IPS-18a (cell line): ENCODE measurements at regions not wholly inside any gene's neighbourhood (a gene's known extent, or its start where the extent isn't known, plus 50 kb on each side); places are given as distances from the start of the nearest gene placed in this dataset.

Source experiments
- H3K27ac ChIP-seq: one replicate; pipeline ENCODE4 v1.5.1; 2013; ENCODE audit warnings: low read length
- H3K27me3 ChIP-seq: one replicate; pipeline ENCODE4 v1.6.1; 2013; ENCODE audit warnings: mild to moderate bottlenecking, low read length; ENCODE audit not compliant: control insufficient read depth, insufficient read depth
- H3K36me3 ChIP-seq: one replicate; pipeline ENCODE4 v1.6.1; 2013; ENCODE audit warnings: low read depth, low read length; ENCODE audit not compliant: control insufficient read depth
- H3K4me1 ChIP-seq: one replicate; pipeline ENCODE4 v1.6.1; 2013; ENCODE audit warnings: low read depth, low read length; ENCODE audit not compliant: control insufficient read depth
- H3K4me3 ChIP-seq: one replicate; pipeline ENCODE4 v1.5.1; 2013; ENCODE audit warnings: low read length
- H3K9ac ChIP-seq: one replicate; pipeline ENCODE4 v1.6.1; 2013; ENCODE audit warnings: mild to moderate bottlenecking, low read length, moderate library complexity
- H3K9me3 ChIP-seq: one replicate; pipeline ENCODE4 v1.6.1; 2013; ENCODE audit warnings: low read depth, low read length; ENCODE audit not compliant: control insufficient read depth

DNA sequence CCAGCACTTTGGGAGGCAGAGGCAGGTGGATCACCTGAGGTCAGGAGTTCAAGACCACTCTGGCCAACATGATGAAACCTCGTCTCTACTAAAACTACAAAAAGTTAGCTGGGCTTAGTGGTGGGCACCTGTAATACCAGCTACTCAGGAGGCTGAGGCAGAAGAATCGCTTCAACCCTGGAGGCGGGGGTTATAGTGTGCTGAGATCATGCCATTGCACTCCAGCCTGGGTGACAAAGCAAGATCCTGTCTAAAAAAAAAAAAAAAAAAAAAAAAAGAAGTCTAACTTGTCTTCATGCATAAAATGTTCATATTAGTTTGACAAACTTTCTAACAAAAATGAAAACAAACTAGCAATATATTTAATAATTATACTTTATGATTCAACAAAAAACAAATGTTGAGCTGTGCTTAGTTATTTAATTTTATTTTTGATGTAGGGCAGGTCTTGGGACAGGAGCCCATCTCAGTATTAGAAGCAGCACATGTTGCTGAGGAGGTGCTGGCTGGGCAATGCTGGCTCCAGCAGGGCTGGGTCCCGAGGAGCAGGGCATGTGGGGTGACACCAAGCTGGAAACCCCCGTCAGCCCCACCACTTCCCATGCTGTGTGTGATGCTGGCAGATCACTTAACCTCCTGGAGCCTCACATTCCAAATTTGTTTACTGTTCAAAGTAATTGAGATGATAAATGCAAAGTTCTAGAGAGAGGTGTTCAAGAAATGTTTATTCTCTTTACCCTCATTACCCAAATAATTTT is 335.3 kb upstream of the KLF6 start:
- Histone ChIP-seq H3K27me3 (no peaks in the 10 kb centered on the region), H3K9ac (no peak overlapping the region), H3K36me3 (no peaks in the 10 kb centered on the region), H3K4me1 (no peaks in the 10 kb centered on the region), H3K4me3 (no peak overlapping the region), H3K27ac (no peak overlapping the region), H3K9me3 (no peaks in the 10 kb centered on the region)

DNA sequence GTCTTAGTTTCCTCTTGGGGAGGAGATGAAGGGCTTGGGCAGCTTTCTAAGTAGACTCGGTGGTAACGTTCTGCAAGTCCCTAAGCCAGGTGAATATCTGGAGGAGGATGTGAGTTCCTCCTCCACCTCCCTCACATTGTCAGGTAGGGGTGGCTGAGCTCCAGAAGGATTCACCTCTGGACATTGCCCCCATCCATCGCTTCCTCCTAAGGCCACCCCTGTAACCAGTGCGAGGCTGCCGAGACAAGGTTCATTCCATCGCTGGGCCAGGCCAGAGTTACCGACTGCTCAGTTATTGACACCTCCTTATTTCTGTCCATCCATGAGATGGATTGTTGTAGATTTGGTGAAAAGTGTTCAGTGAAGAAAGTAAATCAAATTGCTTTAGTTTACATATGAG is 334.1 kb upstream of the KLF6 start:
- H3K36me3 ChIP-seq = no peaks in the 10 kb centered on the region
- H3K27ac ChIP-seq = no peak overlapping the region

DNA sequence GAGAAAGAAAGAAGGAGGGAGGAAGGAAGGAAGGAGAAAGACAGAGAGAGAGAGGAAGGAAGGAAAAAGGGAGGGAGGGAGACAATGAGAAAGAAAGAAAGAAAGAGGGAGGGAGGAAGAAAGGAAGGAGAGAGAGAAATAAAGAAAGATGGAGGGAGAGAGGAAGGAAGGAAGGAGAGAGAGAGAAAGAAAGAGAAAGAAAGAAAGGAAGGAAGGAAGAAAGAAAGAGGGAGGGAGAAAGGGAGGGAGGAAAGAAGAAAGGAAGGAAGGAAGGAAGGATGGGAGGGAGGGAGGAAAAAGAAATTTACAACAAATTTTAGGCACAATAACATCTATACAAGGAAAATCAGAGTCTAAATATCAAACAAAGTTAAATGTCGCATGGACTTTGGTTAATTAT is 332.6 kb upstream of the KLF6 start:
- H3K27ac ChIP-seq = no peak overlapping the region
- no peak overlapping the region for H3K4me3 ChIP-seq
- H3K9me3 ChIP-seq = no peaks in the 10 kb centered on the region
- no peak overlapping the region for H3K9ac ChIP-seq
- no peaks in the 10 kb centered on the region for H3K27me3 ChIP-seq
- H3K4me1 ChIP-seq = no peaks in the 10 kb centered on the region
- no peaks in the 10 kb centered on the region for H3K36me3 ChIP-seq

More for the DNA sequence above, 334.1 kb upstream of the KLF6 start:
- Histone ChIP-seq H3K4me1 (no peaks in the 10 kb centered on the region), H3K9ac (no peak overlapping the region), H3K9me3 (no peaks in the 10 kb centered on the region), H3K4me3 (no peak overlapping the region), H3K27me3 (no peaks in the 10 kb centered on the region)

DNA sequence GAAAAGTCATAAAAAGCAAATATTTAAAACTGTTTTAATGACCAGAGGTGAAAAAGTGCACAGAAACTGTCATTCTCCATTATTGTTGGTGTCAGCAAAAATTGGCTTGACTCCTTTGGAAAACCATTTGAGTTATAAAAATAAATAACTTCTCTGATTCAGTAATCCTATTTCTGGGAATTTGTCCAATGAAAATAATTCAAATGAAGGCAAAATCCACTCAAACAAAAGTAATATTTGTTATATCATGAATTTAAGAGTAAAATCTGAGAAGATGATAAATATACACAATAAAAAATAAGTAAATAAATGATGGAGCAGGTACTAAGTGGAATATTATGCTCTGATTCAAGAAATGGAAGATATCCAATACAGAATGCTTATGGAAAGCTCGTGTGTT is 326.6 kb upstream of the KLF6 start:
- Histone ChIP-seq H3K36me3 (no peaks in the 10 kb centered on the region), H3K27me3 (no peaks in the 10 kb centered on the region), H3K4me3 (no peak overlapping the region), H3K9me3 (no peaks in the 10 kb centered on the region), H3K27ac (no peak overlapping the region), H3K4me1 (no peaks in the 10 kb centered on the region), H3K9ac (no peak overlapping the region)

DNA sequence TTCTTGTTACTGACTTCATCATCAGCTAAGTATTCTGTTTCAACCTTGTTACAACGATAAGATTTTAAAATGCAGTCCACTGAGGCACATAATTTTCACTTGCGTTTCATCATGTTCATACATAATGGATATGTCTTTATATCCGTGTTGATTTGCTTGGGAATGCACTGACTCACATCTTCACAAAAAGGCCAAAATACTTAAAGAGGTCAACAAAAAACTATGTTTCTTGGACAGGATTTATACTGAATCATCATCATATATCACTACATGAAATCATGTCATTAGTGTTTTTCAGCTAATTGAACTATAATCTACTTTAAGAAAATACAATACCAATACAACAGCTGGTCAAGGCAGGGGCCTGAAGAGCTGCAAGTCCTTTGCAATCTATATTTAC is 324.5 kb upstream of the KLF6 start:
- H3K9me3 ChIP-seq = peaks cover 4% of the 10 kb centered on the region
- no peaks in the 10 kb centered on the region for H3K27me3 ChIP-seq
- H3K4me3 ChIP-seq = no peak overlapping the region
- H3K4me1 ChIP-seq = no peaks in the 10 kb centered on the region
- no peak overlapping the region for H3K9ac ChIP-seq
- no peak overlapping the region for H3K27ac ChIP-seq
- no peaks in the 10 kb centered on the region for H3K36me3 ChIP-seq

DNA sequence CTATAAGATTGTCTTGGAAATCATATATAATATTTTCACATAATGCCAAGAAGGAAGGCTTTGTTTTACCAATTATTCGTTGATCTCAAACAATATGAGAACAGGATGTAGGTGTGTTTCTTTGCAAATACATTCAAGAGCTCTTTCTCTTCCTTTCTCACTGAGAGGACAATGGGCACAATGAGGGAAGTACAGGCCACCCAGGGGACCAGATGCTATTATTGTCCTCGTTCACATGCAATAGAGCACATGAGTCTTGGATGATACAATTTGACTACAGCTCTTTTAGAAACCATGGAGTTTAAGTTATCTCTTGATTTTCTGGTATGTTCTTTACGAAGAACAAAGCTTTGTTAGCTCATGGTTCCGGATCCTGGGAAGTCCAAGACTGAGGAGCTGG is 323.7 kb upstream of the KLF6 start:
- Histone ChIP-seq H3K9me3 (peaks cover 4% of the 10 kb centered on the region), H3K27ac (no peak overlapping the region), H3K4me3 (no peak overlapping the region), H3K36me3 (no peaks in the 10 kb centered on the region), H3K4me1 (no peaks in the 10 kb centered on the region), H3K9ac (no peak overlapping the region), H3K27me3 (no peaks in the 10 kb centered on the region)

DNA sequence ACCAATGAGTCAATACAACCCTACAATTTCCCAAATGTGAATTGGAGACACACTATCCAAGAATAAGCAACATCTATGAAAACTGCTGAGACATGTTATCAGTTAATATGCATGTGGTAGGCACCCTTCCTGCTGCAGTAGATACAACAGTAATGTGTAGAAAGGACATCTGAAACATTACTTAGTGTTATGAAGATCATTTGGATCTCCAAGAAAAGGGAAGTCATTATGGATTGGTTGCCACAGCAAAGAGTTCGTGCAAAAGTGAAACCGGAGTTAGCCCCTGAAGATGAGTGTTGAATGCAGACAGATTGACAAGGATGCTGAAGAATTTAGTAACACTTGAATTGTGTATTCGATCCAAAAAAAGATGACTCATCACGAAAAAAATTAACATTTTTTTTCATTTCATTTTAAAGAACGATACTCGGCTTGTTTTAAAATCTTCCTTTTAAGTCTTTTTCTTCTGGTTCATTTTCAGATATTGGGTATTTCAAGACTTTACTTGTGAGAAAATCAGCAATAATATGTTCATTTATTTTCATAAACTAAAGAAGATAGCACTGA is 322.4 kb upstream of the KLF6 start:
- Histone ChIP-seq H3K4me1 (no peaks in the 10 kb centered on the region), H3K9me3 (peaks cover 4% of the 10 kb centered on the region), H3K36me3 (no peaks in the 10 kb centered on the region), H3K4me3 (no peak overlapping the region), H3K9ac (no peak overlapping the region), H3K27ac (no peak overlapping the region), H3K27me3 (no peaks in the 10 kb centered on the region)

DNA sequence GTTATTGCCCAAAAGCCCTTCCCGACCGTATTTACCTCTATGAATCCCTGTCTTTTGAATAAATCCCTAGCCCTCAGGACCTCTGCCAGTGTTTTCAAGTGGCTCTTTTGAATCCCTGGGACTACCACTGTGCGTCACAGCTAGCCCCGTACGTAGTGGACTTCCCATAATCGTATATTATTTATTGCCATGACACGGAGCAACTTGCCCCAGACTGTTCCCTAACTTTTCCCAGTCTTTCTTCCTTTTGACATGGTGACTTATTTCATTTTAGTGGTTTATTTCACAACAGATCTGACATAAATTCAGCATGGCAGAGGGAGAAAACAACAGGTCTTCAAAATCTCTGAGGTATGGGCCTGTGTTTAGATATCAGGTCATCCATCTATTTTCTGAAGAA is 318.6 kb upstream of the KLF6 start:
- Histone ChIP-seq H3K4me1 (no peaks in the 10 kb centered on the region), H3K36me3 (no peaks in the 10 kb centered on the region), H3K9me3 (peaks cover 4% of the 10 kb centered on the region), H3K27ac (no peak overlapping the region), H3K27me3 (no peaks in the 10 kb centered on the region), H3K9ac (no peak overlapping the region), H3K4me3 (no peak overlapping the region)

DNA sequence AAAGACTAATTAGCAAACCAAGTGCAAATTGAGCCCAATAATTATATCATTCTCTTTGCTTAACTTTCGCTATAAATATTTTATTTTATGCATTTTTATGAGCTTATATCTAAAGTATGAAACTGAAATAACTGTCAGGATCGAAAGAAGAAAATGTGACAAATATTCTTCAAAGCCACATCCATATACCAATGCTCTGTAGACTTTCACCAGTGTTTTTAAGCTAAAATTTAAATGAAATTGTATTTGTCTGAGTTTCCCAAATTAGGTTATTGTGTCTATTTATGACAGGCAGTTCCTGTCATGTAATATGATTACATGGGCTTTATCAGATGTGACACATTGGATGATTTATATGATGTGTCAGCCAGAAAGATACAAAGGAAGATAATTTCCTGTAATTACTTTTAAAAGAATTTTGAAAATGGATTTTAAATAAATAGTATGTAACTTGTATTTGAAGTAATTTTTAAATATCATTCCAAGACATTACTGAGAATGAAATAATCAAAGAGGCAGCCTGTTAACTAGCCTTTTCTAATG is 317.9 kb upstream of the KLF6 start:
- Histone ChIP-seq H3K4me1 (no peaks in the 10 kb centered on the region), H3K9me3 (peaks cover 4% of the 10 kb centered on the region), H3K36me3 (no peaks in the 10 kb centered on the region), H3K27ac (no peak overlapping the region), H3K27me3 (no peaks in the 10 kb centered on the region), H3K4me3 (no peak overlapping the region), H3K9ac (no peak overlapping the region)

DNA sequence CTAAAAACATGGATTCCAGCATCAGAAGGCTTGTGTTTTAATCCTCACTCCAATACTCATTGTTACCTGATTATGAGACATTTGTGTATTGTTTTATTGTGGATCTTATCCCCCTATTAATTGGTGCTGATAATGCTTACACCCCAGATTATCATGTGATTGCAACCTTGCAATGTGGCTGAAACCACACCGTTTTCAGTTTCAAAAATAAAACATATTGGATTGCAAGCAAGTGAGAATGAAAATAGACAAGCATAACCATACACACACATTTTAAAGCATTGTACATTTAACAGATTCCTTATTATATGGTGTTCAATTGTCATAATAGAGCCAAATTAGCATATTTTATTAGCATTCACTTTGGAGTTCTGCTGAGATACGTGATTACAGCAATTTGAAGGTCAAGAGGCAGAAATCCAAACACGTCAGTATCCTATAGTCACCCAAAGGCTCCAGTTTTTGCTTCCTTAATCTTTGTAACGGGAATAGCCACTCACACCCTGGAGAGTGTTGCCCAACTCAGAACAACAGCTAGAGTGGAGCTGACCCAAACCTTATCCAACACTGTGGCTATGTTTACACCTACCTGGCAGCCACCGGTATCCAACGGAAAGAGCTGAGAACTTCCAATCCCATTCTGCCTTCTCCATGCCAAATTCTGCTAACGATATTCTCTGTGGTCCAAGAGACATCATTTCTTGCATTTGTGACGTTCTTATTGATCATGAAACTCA is 317.1 kb upstream of the KLF6 start:
- Histone ChIP-seq H3K4me1 (no peaks in the 10 kb centered on the region), H3K4me3 (no peak overlapping the region), H3K9ac (no peak overlapping the region), H3K27me3 (no peaks in the 10 kb centered on the region), H3K27ac (no peak overlapping the region), H3K36me3 (no peaks in the 10 kb centered on the region), H3K9me3 (peaks cover 4% of the 10 kb centered on the region)

DNA sequence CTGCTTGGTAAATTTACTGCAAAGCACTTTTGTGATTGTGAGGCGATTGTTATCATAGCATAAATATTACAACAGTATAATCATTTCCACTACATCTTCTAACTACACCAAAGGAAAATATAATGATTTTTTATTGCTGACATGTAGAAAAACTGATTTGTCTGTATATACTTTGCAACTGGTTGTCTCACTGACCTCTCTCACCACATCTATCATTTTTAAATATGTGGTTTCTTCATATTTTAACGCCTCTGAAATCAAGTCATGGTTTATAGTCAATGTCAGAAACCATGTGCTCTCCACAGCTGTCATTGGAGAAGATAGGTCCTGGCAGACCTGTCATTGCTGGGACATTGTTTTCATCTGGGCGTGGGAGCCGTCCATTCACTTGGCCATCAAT is 315.4 kb upstream of the KLF6 start:
- Histone ChIP-seq H3K9me3 (peaks cover 3% of the 10 kb centered on the region), H3K4me3 (no peak overlapping the region), H3K36me3 (no peaks in the 10 kb centered on the region), H3K27ac (no peak overlapping the region), H3K9ac (no peak overlapping the region), H3K27me3 (no peaks in the 10 kb centered on the region), H3K4me1 (no peaks in the 10 kb centered on the region)
